IMR-90 (cell line): ENCODE measurements at regions not wholly inside any gene's neighbourhood (a gene's known extent, or its start where the extent isn't known, plus 50 kb on each side); places are given as distances from the start of the nearest gene placed in this dataset.

Experiments
- ATAC-seq: fragments of 200-7000 bp; cut with Tn5 transposase; 2 replicates; pipeline ENCODE4 v1.9.1; 2020; ENCODE audit warnings: low read depth, mild to moderate bottlenecking, moderate library complexity
- BruUV-seq: library from RNA; stranded (reverse); fragments of 400-500 nt; replicated peaks from 2 replicates; lab custom pipeline; 2021; lab: Mats Ljungman, UMichigan
- CTCF ChIA-PET: fragments of 300-600 bp; formaldehyde crosslinking; extraction: SDS; loops from one replicate; lab custom pipeline; 2021; ENCODE audit warnings: antibody characterized with exemption; lab: Yijun Ruan, JAX
- POLR2A ChIA-PET: fragments of 300-600 bp; sonication (Branson Sonifier 250); formaldehyde crosslinking; loops from one replicate; lab custom pipeline; 2022; ENCODE audit warnings: antibody characterized with exemption; ENCODE audit not compliant: unreplicated experiment; lab: Charles Lee
- DNase-seq: peaks from one replicate; pipeline ENCODE4 v3.0.0; 2013
- H2AFZ ChIP-seq: replicated peaks from 2 replicates; pipeline ENCODE3; 2013; ENCODE audit warnings: low read length, mild to moderate bottlenecking; ENCODE audit not compliant: poor library complexity
- H2AK5ac ChIP-seq: 2 replicates; pipeline ENCODE4 v1.6.1; 2013; ENCODE audit warnings: low read depth, low read length, inconsistent platforms
- H2AK9ac ChIP-seq: replicated peaks from 2 replicates; pipeline ENCODE3; 2013; ENCODE audit warnings: mild to moderate bottlenecking, low read depth, low read length, moderate library complexity; ENCODE audit not compliant: poor library complexity
- H2BK120ac ChIP-seq: 2 replicates; pipeline ENCODE4 v1.6.1; 2013; ENCODE audit warnings: low read depth, low read length, inconsistent platforms
- H2BK15ac ChIP-seq: 3 replicates; pipeline ENCODE4 v1.6.1; 2013; ENCODE audit warnings: low read depth, low read length, inconsistent platforms
- H2BK20ac ChIP-seq: 2 replicates; pipeline ENCODE4 v1.6.1; 2013; ENCODE audit warnings: low read depth, mild to moderate bottlenecking, inconsistent platforms, low read length, moderate library complexity
- H2BK5ac ChIP-seq: 2 replicates; pipeline ENCODE4 v1.6.1; 2013; ENCODE audit warnings: mild to moderate bottlenecking, low read depth, low read length, inconsistent platforms; ENCODE audit not compliant: poor library complexity, severe bottlenecking
- H3K14ac ChIP-seq: replicated peaks from 2 replicates; pipeline ENCODE4 v1.6.1; 2013; ENCODE audit warnings: low read depth, low read length, inconsistent platforms
- H3K18ac ChIP-seq: 2 replicates; pipeline ENCODE4 v1.6.1; 2013; ENCODE audit warnings: low read depth, low read length, control low read depth
- H3K23ac ChIP-seq: 2 replicates; pipeline ENCODE4 v1.6.1; 2013; ENCODE audit warnings: low read depth, low read length, inconsistent platforms
- H3K27ac ChIP-seq: 2 replicates; pipeline ENCODE4 v1.5.1; 2013; ENCODE audit warnings: mild to moderate bottlenecking, control low read depth, low read length; ENCODE audit not compliant: insufficient read depth
- H3K27me3 ChIP-seq: 2 replicates; pipeline ENCODE4 v1.6.1; 2013; ENCODE audit warnings: low read length; ENCODE audit not compliant: control insufficient read depth, insufficient read depth
- H3K36me3 ChIP-seq: 2 replicates; pipeline ENCODE4 v1.6.1; 2013; ENCODE audit warnings: low read length, mixed read lengths; ENCODE audit not compliant: control insufficient read depth, insufficient read depth
- H3K4ac ChIP-seq: 2 replicates; pipeline ENCODE4 v1.6.1; 2013; ENCODE audit warnings: low read depth, low read length, inconsistent platforms
- H3K4me1 ChIP-seq: 2 replicates; pipeline ENCODE4 v1.6.1; 2013; ENCODE audit warnings: low read length, mixed read lengths; ENCODE audit not compliant: control insufficient read depth, insufficient read depth
- H3K4me2 ChIP-seq: 2 replicates; pipeline ENCODE4 v1.6.1; 2013; ENCODE audit warnings: low read depth, mild to moderate bottlenecking, control low read depth, low read length, moderate library complexity
- H3K4me3 ChIP-seq: 2 replicates; pipeline ENCODE4 v1.5.1; 2013; ENCODE audit warnings: low read depth, mild to moderate bottlenecking, control low read depth, low read length, moderate library complexity; ENCODE audit not compliant: insufficient read depth
- H3K56ac ChIP-seq: 2 replicates; pipeline ENCODE4 v1.6.1; 2013; ENCODE audit warnings: low read length, inconsistent platforms; ENCODE audit not compliant: insufficient read depth; ENCODE audit errors: extremely low read depth
- H3K79me1 ChIP-seq, 2 experiments: 2 replicates each; pipeline ENCODE4 v1.6.1; 2013; ENCODE audit warnings: low read length in 2 of 2, inconsistent platforms in 1 of 2, low read depth in 1 of 2
- H3K9ac ChIP-seq: 2 replicates; pipeline ENCODE4 v1.6.1; 2013; ENCODE audit warnings: low read depth, low read length, control low read depth
- H3K9me1 ChIP-seq: 2 replicates; pipeline ENCODE4 v1.6.1; 2013; ENCODE audit warnings: low read length, inconsistent platforms; ENCODE audit not compliant: insufficient read depth
- H3K9me3 ChIP-seq: 2 replicates; pipeline ENCODE4 v1.6.1; 2013; ENCODE audit warnings: low read length; ENCODE audit not compliant: control insufficient read depth, insufficient read depth
- H4K20me1 ChIP-seq: 2 replicates; pipeline ENCODE4 v1.6.1; 2013; ENCODE audit warnings: low read length, inconsistent platforms; ENCODE audit not compliant: insufficient read depth
- H4K5ac ChIP-seq: 2 replicates; pipeline ENCODE4 v1.6.1; 2013; ENCODE audit warnings: mild to moderate bottlenecking, low read depth, low read length, control low read depth
- H4K8ac ChIP-seq, 2 experiments: 2 replicates each; pipeline ENCODE4 v1.6.1; 2013; ENCODE audit warnings: low read depth in 2 of 2, low read length in 2 of 2, control low read depth in 1 of 2, inconsistent platforms in 1 of 2
- H4K91ac ChIP-seq: 2 replicates; pipeline ENCODE4 v1.6.1; 2013; ENCODE audit warnings: low read depth, low read length, inconsistent platforms; ENCODE audit not compliant: insufficient read depth
- BHLHE40 ChIP-seq: fragments of 150-350 bp; IDR thresholded peaks from 2 replicates; pipeline ENCODE4 v1.6.1; 2016; ENCODE audit warnings: mild to moderate bottlenecking, low read depth, low read length
- CHD1 ChIP-seq: IDR thresholded peaks from 2 replicates; pipeline ENCODE4 v1.6.1; 2012; ENCODE audit warnings: low read depth, low read length, improper control_type of control experiment
- FOS ChIP-seq: fragments of 150-350 bp; IDR thresholded peaks from 2 replicates; pipeline ENCODE4 v1.6.1; 2016; ENCODE audit warnings: low read depth, low read length
- MAFK ChIP-seq: IDR thresholded peaks from 2 replicates; pipeline ENCODE4 v1.6.1; 2012; ENCODE audit warnings: low read depth, low read length, improper control_type of control experiment
- MAZ ChIP-seq: IDR thresholded peaks from 2 replicates; pipeline ENCODE4 v1.6.1; 2012; ENCODE audit warnings: low read depth, mild to moderate bottlenecking, low read length, improper control_type of control experiment, moderate library complexity, borderline replicate concordance
- MXI1 ChIP-seq: IDR thresholded peaks from 2 replicates; pipeline ENCODE4 v1.6.1; 2012; ENCODE audit warnings: low read depth, mild to moderate bottlenecking, low read length, moderate library complexity, borderline replicate concordance
- NFE2L2 ChIP-seq: fragments of 150-350 bp; IDR thresholded peaks from 2 replicates; pipeline ENCODE4 v1.6.1; 2016; ENCODE audit warnings: low read depth, mild to moderate bottlenecking, low read length
- POLR2A ChIP-seq: IDR thresholded peaks from 2 replicates; pipeline ENCODE4 v1.6.1; 2012; ENCODE audit warnings: mild to moderate bottlenecking, low read depth, low read length
- RAD21 ChIP-seq: IDR thresholded peaks from 2 replicates; pipeline ENCODE4 v1.6.1; 2012; ENCODE audit warnings: low read length, improper control_type of control experiment
- RCOR1 ChIP-seq: IDR thresholded peaks from 2 replicates; pipeline ENCODE4 v1.6.1; 2012; ENCODE audit warnings: mild to moderate bottlenecking, low read length, improper control_type of control experiment; ENCODE audit not compliant: insufficient replicate concordance
- RFX5 ChIP-seq: IDR thresholded peaks from 2 replicates; pipeline ENCODE4 v1.8.0; 2012; ENCODE audit warnings: low read depth, mild to moderate bottlenecking, low read length, moderate library complexity
- SMC3 ChIP-seq: fragments of 150-350 bp; IDR thresholded peaks from 2 replicates; pipeline ENCODE4 v1.6.1; 2016; ENCODE audit warnings: low read depth, mild to moderate bottlenecking, antibody characterized with exemption, low read length, moderate library complexity
- WGBS, 2 experiments: methylation state at CpG; one replicate each; pipeline versions ENCODE4 v1.1.5 to v1.1.7; 2013; ENCODE audit warnings: missing lambda C conversion rate in 2 of 2; ENCODE audit not compliant: insufficient read length in 1 of 2; ENCODE audit errors: extremely low coverage in 2 of 2; 5-methylcytosine and 5-hydroxymethylcytosine counted together
- dilution Hi-C: fragments of 300-500 bp; cut with HindIII; formaldehyde crosslinking; loops from one replicate; pipeline ENCODE4 v1.14.3; 2018; ENCODE audit warnings: low sequenced_read_pairs; ENCODE audit not compliant: unreplicated experiment
- in situ Hi-C: fragments of 300-500 bp; cut with MboI; formaldehyde crosslinking; loops from 3 replicates; pipeline ENCODE4 v1.14.3; 2019; ENCODE audit warnings: low sequenced_read_pairs, inconsistent platforms, mixed read lengths
- intact Hi-C: fragments of 100-400 bp; cut with micrococcal nuclease; formaldehyde crosslinking; loops from 2 replicates; pipeline ENCODE4 v1.10.0; 2022
- TF ChIP-seq, protein P1 (sequence below): fragments of 150-350 bp; IDR thresholded peaks from 2 replicates; pipeline ENCODE4 v1.6.1; 2017; ENCODE audit warnings: mild to moderate bottlenecking, antibody characterized with exemption, low read length, low read depth
- TF ChIP-seq, protein P2 (sequence below): conservative IDR thresholded peaks from 2 replicates; pipeline ENCODE4 v1.5.1; 2012; ENCODE audit warnings: mild to moderate bottlenecking, low read depth, low read length, improper control_type of control experiment
- TF ChIP-seq, protein P3 (sequence below): fragments of 150-350 bp; IDR thresholded peaks from 2 replicates; pipeline ENCODE4 v1.6.1; 2016; ENCODE audit warnings: low read depth, mild to moderate bottlenecking, low read length, moderate library complexity, borderline replicate concordance

DNA sequence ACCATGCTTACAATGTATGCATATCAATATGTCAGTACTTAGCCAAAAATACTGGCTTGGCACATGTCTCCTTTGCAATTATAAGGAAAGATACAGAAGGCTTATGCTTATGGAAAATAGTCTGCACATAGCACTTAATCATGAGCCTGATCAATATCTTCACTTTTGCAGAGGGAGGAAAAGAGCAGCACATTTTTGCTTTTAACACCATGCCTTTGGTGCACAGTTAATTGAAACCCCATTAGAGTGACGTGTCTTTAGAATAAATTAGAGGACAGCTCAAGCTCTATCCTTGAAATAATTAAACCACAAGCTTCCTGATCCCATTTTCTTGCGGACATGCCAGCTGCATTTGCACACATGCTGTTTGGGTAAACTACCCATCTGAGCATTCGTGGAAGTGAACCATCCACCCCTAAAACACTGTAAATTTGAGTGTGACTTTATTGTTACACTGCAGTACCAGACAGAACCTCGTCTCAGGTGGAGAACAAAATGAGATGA lies 839.9 kb upstream of the MGAT4C start:
- H2BK15ac ChIP-seq = no peak overlapping the region
- no peak overlapping the region for H3K4me3 ChIP-seq
- H4K5ac ChIP-seq = no peak overlapping the region
- H2BK5ac ChIP-seq = no peak overlapping the region
- 0 out of 2 replicates have a peak overlapping the region, but pooled peaks have one; percentile 22 for H3K14ac ChIP-seq
- H3K79me1 ChIP-seq = no peaks in the 10 kb centered on the region
- H3K27ac ChIP-seq = no peak overlapping the region
- H3K4ac ChIP-seq = no peak overlapping the region
- H3K9me1 ChIP-seq = no peaks in the 10 kb centered on the region
- TF ChIP-seq MAZ (no peak), CHD1 (no peak), SMC3 (no peak), BHLHE40 (no peak), FOS (no peak), RAD21 (no peak), RFX5 (no peak), MXI1 (no peak), NFE2L2 (no peak), MAFK (no peak), RCOR1 (no peak), POLR2A (no peak)
- TF ChIP-seq, protein P1, sequence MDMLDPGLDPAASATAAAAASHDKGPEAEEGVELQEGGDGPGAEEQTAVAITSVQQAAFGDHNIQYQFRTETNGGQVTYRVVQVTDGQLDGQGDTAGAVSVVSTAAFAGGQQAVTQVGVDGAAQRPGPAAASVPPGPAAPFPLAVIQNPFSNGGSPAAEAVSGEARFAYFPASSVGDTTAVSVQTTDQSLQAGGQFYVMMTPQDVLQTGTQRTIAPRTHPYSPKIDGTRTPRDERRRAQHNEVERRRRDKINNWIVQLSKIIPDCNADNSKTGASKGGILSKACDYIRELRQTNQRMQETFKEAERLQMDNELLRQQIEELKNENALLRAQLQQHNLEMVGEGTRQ = no peak
- TF ChIP-seq, protein P2, sequence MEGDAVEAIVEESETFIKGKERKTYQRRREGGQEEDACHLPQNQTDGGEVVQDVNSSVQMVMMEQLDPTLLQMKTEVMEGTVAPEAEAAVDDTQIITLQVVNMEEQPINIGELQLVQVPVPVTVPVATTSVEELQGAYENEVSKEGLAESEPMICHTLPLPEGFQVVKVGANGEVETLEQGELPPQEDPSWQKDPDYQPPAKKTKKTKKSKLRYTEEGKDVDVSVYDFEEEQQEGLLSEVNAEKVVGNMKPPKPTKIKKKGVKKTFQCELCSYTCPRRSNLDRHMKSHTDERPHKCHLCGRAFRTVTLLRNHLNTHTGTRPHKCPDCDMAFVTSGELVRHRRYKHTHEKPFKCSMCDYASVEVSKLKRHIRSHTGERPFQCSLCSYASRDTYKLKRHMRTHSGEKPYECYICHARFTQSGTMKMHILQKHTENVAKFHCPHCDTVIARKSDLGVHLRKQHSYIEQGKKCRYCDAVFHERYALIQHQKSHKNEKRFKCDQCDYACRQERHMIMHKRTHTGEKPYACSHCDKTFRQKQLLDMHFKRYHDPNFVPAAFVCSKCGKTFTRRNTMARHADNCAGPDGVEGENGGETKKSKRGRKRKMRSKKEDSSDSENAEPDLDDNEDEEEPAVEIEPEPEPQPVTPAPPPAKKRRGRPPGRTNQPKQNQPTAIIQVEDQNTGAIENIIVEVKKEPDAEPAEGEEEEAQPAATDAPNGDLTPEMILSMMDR = no peak
- TF ChIP-seq, protein P3, sequence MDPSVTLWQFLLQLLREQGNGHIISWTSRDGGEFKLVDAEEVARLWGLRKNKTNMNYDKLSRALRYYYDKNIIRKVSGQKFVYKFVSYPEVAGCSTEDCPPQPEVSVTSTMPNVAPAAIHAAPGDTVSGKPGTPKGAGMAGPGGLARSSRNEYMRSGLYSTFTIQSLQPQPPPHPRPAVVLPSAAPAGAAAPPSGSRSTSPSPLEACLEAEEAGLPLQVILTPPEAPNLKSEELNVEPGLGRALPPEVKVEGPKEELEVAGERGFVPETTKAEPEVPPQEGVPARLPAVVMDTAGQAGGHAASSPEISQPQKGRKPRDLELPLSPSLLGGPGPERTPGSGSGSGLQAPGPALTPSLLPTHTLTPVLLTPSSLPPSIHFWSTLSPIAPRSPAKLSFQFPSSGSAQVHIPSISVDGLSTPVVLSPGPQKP = no peak
- no TSS peak for BruUV-seq
- in situ Hi-C loops = no loop called here
- H2AFZ ChIP-seq = no peak overlapping the region
- CTCF ChIA-PET = no interaction called here
- intact Hi-C loops = no loop called here
- no peak overlapping the region for H4K8ac ChIP-seq
- no peak overlapping the region for H3K9ac ChIP-seq
- H2AK5ac ChIP-seq = no peak overlapping the region
- H3K9me3 ChIP-seq = no peaks in the 10 kb centered on the region
- H2AK9ac ChIP-seq = no peak overlapping the region
- H3K23ac ChIP-seq = no peak overlapping the region
- H3K27me3 ChIP-seq = no peaks in the 10 kb centered on the region
- H2BK120ac ChIP-seq = no peak overlapping the region
- H3K18ac ChIP-seq = no peak overlapping the region
- H4K20me1 ChIP-seq = no peaks in the 10 kb centered on the region
- ATAC-seq (no peak), DNase-seq (no peak)
- no peak overlapping the region for H3K4me2 ChIP-seq
- WGBS, 2 experiments = no CpG with 5 or more reads among the region's 4 CpGs
- H4K91ac ChIP-seq = no peak overlapping the region
- POLR2A ChIA-PET = no interaction called here
- H3K4me1 ChIP-seq = no peaks in the 10 kb centered on the region
- dilution Hi-C loops = no loop called here
- no peak overlapping the region for H2BK20ac ChIP-seq
- no peak overlapping the region for H3K56ac ChIP-seq
- H3K36me3 ChIP-seq = no peaks in the 10 kb centered on the region
